ENCODE measurements at regions not wholly inside any gene's neighbourhood (a gene's known extent, or its start where the extent isn't known, plus 50 kb on each side); places are given as distances from the start of the nearest gene placed in this dataset.
A peak's percentile ranks its signal among the peaks of the same experiment; 100 is the strongest.

- no peak for DNase-seq
Measured at GRCh38 chr9:23551929-23552707, 273.9 kb downstream of the ELAVL2 start.

GRCh38 chr9:23552876-23553601 is 273.0 kb downstream of the ELAVL2 start:
- no peak for DNase-seq

- DNase-seq, result no peak
Measured at GRCh38 chr9:23554686-23555085, 271.4 kb downstream of the ELAVL2 start.

GRCh38 chr9:23555851-23556250 is 270.2 kb downstream of the ELAVL2 start:
- DNase-seq, result peak; percentile 46

- peak; percentile 39 for DNase-seq
Measured at GRCh38 chr9:23556459-23556858, 269.6 kb downstream of the ELAVL2 start.

- no peak for DNase-seq
Measured at GRCh38 chr9:23557689-23558088, 268.4 kb downstream of the ELAVL2 start.

- no peak for DNase-seq
Measured at GRCh38 chr9:23559522-23559921, 266.5 kb downstream of the ELAVL2 start.

GRCh38 chr9:23563517-23563916 is 262.5 kb downstream of the ELAVL2 start:
- DNase-seq, result peak; percentile 31

GRCh38 chr9:23567516-23568165 is 258.4 kb downstream of the ELAVL2 start:
- DNase-seq, result no peak

GRCh38 chr9:23571414-23572104 is 254.5 kb downstream of the ELAVL2 start:
- no peak for DNase-seq

- no peak for DNase-seq
Measured at GRCh38 chr9:23573800-23574199, 252.2 kb downstream of the ELAVL2 start.

GRCh38 chr9:23577611-23578010 is 248.4 kb downstream of the ELAVL2 start:
- no peak for DNase-seq

GRCh38 chr9:23581931-23582330 is 244.1 kb downstream of the ELAVL2 start:
- DNase-seq, result no peak

- DNase-seq, result no peak
Measured at GRCh38 chr9:23582836-23583235, 243.2 kb downstream of the ELAVL2 start.

- no peak for DNase-seq
Measured at GRCh38 chr9:23586906-23587305, 239.1 kb downstream of the ELAVL2 start.

GRCh38 chr9:23587433-23587832 is 238.6 kb downstream of the ELAVL2 start:
- no peak for DNase-seq

GRCh38 chr9:23587903-23588302 is 238.1 kb downstream of the ELAVL2 start:
- DNase-seq, result no peak

- DNase-seq, result peak; percentile 13
Measured at GRCh38 chr9:23590276-23591000, 235.6 kb downstream of the ELAVL2 start.

GRCh38 chr9:23594421-23594820 is 231.6 kb downstream of the ELAVL2 start:
- DNase-seq, result no peak

- no peak for DNase-seq
Measured at GRCh38 chr9:23596913-23597634, 229.0 kb downstream of the ELAVL2 start.

- DNase-seq, result no peak
Measured at GRCh38 chr9:23598994-23599393, 227.0 kb downstream of the ELAVL2 start.

GRCh38 chr9:23603311-23603710 is 222.7 kb downstream of the ELAVL2 start:
- DNase-seq, result no peak
